Stomach (tissue), 8 donors: ENCODE measurements at regions not wholly inside any gene's neighbourhood (a gene's known extent, or its start where the extent isn't known, plus 50 kb on each side); places are given as distances from the start of the nearest gene placed in this dataset.
"Not testable (repeated sequence)": the region's sequence is repeated elsewhere in the genome, so short reads cannot be mapped to it uniquely, and the experiment has no call there.

Source experiments
- DNase-seq, 2 donors: peaks; one replicate each; pipeline versions ENCODE4 v3.0.0 to v3.0.0-alpha.2; 2013 to 2019
- H3K27ac ChIP-seq, 5 donors: fragments of 200-600 bp in 4 of 5; sonication (generic) in 4 of 5; one replicate each; pipeline ENCODE4 v1.5.1; 2013 to 2019; ENCODE audit warnings: mild to moderate bottlenecking in 1 of 5, moderate library complexity in 1 of 5
- H3K27me3 ChIP-seq, 3 donors: fragments of 200-600 bp; sonication (generic); one replicate each; pipeline ENCODE4 v1.5.1; 2017 to 2019; ENCODE audit warnings: mixed run types in 1 of 3
- H3K36me3 ChIP-seq, 4 donors: fragments of 200-600 bp; sonication (generic); 1 replicate in 3 of 4; 2 replicates in 1 of 4; pipeline ENCODE4 v1.5.1; 2016 to 2019
- H3K4me1 ChIP-seq, 4 donors: fragments of 200-600 bp; sonication (generic); one replicate each; pipeline ENCODE4 v1.5.1; 2016 to 2019
- H3K4me3 ChIP-seq, 4 donors: fragments of 200-600 bp; sonication (generic) in 3 of 4; one replicate each; pipeline ENCODE4 v1.5.1; 2016 to 2019; ENCODE audit warnings: mild to moderate bottlenecking in 1 of 4
- H3K9me3 ChIP-seq, 4 donors: fragments of 200-600 bp; sonication (generic); one replicate each; pipeline ENCODE4 v1.5.1; 2016 to 2019
- EP300 ChIP-seq: sonication (generic); formaldehyde crosslinking; IDR thresholded peaks from one replicate; pipeline ENCODE4 v1.6.1; 2017; ENCODE audit warnings: antibody characterized with exemption
- POLR2A ChIP-seq, 4 donors: fragments of 450-650 bp; IDR thresholded peaks; one replicate each; pipeline ENCODE4 v1.6.1; 2016; ENCODE audit warnings: antibody characterized with exemption in 4 of 4, control low read depth in 2 of 4, mild to moderate bottlenecking in 1 of 4, moderate library complexity in 1 of 4
- POLR2AphosphoS5 ChIP-seq, 3 donors: sonication (generic); formaldehyde crosslinking; IDR thresholded peaks; one replicate each; pipeline ENCODE4 v1.6.1; 2016; ENCODE audit warnings: antibody characterized with exemption in 3 of 3
- WGBS, 5 donors: extraction: QIAGEN DNeasy Blood & Tissue Kit in 3 of 5; methylation state at CpG; one replicate each; pipeline versions ENCODE4 v1.1.5 to v1.1.7; 2013 to 2018; 5-methylcytosine and 5-hydroxymethylcytosine counted together
- intact Hi-C: fragments of 100-400 bp; cut with DNase I; formaldehyde crosslinking; loops from one replicate; pipeline ENCODE4 v1.15.1; 2023; ENCODE audit warnings: low total_unique reads
- TF ChIP-seq, protein P1 (sequence below), 7 experiments: fragments of 450-650 bp in 4 of 7; fragments of 200-600 bp in 3 of 7; sonication (generic) in 3 of 7; IDR thresholded peaks; one replicate each; pipeline ENCODE4 v1.5.1; 2016 to 2019; ENCODE audit warnings: antibody characterized with exemption in 7 of 7, control low read depth in 2 of 7, mild to moderate bottlenecking in 1 of 7
- donor health status: healthy with polysubstance abuse.
- donor health status: Bipolar disorder and iron deficiency.
- donor health status: healthy.

DNA sequence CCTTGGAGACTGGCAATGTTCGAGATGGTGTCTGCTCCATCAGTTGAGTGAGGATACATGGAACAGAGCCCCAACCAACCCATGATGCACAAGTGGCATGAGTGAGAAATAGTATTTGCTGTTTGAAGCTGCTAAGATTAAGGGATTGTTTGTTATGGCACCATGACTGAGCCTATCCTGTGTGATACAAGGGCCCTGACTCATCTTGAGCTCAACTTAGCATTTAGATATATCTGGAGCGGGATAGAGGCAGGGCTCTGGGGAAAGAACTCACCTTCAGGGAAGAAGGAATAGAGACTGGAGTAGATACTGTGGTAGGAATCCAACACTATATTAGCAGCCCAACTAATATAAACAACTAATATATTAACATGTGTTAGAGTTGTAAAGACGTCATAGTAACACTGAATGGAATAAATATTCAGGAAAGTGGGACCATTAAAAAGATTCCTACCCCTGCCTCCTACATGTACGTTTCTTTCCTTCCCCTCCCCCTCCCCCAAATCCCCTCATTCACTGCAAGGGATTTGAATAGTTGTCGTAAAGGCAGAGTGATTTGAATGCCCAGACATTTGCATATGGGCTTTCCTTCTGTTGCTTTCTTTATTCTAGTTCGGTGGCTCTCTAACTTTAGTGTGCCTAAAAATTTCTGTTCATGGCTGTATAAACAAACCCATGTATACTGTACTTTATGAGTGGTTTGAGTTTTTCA is 106.6 kb upstream of the POU3F1 start:
- DNase-seq, result no peak
- Histone ChIP-seq H3K9me3 (peaks cover 0 to 17% (median 10%) of the 10 kb centered on the region in 4 donors), H3K4me3 (no peak overlapping the region), H3K4me1 (no peaks in the 10 kb centered on the region), H3K36me3 (no peaks in the 10 kb centered on the region), H3K27ac (no peak overlapping the region), H3K27me3 (peaks cover 0 to 11% (median 0%) of the 10 kb centered on the region in 3 donors)
- 42 to 51% (median 46%) methylated on average over 6 of the region's 6 CpGs for WGBS, 5 donors
- TF ChIP-seq, protein P1, sequence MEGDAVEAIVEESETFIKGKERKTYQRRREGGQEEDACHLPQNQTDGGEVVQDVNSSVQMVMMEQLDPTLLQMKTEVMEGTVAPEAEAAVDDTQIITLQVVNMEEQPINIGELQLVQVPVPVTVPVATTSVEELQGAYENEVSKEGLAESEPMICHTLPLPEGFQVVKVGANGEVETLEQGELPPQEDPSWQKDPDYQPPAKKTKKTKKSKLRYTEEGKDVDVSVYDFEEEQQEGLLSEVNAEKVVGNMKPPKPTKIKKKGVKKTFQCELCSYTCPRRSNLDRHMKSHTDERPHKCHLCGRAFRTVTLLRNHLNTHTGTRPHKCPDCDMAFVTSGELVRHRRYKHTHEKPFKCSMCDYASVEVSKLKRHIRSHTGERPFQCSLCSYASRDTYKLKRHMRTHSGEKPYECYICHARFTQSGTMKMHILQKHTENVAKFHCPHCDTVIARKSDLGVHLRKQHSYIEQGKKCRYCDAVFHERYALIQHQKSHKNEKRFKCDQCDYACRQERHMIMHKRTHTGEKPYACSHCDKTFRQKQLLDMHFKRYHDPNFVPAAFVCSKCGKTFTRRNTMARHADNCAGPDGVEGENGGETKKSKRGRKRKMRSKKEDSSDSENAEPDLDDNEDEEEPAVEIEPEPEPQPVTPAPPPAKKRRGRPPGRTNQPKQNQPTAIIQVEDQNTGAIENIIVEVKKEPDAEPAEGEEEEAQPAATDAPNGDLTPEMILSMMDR (IDR thresholded peaks at IDR 0.05), result no peak
- TF ChIP-seq POLR2AphosphoS5 (IDR thresholded peaks at IDR 0.05), result no peak
- TF ChIP-seq POLR2A (IDR thresholded peaks at IDR 0.05), result no peak
- TF ChIP-seq EP300, result no peak
- intact Hi-C loops, result no loop called here

DNA sequence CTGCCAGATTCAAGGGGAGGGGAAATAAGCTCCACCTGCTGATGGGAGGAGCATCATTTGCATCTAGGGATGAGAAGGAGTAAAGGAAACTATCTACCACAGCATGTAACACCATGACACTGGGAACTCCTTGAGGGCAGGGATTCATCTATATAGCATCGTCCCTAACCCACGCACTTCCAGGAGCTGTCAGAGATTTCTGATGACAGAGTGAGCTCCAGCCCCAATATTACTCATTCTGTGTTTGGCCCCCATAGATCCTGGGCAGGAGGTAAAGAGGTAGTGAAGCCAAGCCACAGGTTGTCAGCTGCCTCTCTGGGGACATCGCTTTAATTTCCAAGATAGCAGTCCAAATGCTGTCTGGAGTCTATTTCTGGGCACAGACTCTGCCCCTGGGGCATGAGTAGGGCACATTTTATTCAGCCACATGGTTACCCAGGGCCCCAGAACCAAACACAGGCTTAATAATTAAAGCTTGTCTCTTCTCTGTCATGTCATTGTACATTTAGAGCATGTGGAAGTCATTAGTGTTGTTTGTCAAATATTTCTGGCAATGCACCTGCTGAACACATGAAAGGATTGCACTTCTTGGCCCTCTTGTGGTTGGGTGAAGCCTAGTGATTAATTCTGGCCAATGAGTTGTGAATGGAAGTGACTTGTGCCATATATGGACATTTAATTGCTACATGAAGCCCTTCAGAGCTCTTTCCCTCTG is 105.9 kb upstream of the POU3F1 start:
- H3K27ac ChIP-seq, result no peak overlapping the region
- H3K9me3 ChIP-seq, result peaks cover 0 to 17% (median 10%) of the 10 kb centered on the region in 4 donors
- H3K4me1 ChIP-seq, result no peaks in the 10 kb centered on the region
- peaks cover 0 to 11% (median 0%) of the 10 kb centered on the region in 3 donors for H3K27me3 ChIP-seq
- peak in 1 of 2 donors; percentile 50 for DNase-seq
- TF ChIP-seq, protein P1 (IDR thresholded peaks at IDR 0.05), result no peak
- no peak for TF ChIP-seq EP300
- TF ChIP-seq POLR2AphosphoS5 (IDR thresholded peaks at IDR 0.05), result no peak
- TF ChIP-seq POLR2A (IDR thresholded peaks at IDR 0.05), result no peak
- 87 to 95% (median 90%) methylated on average over 3 of the region's 3 CpGs for WGBS, 5 donors
- H3K4me3 ChIP-seq, result no peak overlapping the region
- intact Hi-C loops, result no loop called here
- no peaks in the 10 kb centered on the region for H3K36me3 ChIP-seq

DNA sequence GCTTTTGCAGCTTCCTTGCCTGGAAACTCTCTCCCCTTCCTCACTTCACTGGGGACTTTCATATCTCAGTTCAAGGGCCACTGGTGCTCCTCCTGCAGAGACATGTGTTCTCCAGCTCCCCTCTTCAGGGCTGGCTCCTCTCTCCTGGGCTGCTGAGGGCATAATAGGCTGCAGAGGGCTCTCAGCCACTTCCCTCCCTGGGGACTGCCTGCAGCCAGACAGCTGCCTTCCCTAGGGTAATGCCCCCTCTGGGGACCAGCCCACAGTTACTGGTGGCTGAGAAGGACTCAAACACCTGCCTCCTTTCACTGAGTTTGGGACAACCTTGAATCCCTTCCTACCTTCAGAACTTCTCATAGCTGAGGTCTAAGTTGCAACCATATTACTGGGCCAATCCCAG is 104.8 kb upstream of the POU3F1 start:
- Histone ChIP-seq H3K36me3 (no peaks in the 10 kb centered on the region), H3K4me3 (no peak overlapping the region), H3K9me3 (peaks cover 0 to 20% (median 14%) of the 10 kb centered on the region in 4 donors), H3K27me3 (peaks cover 0 to 11% (median 0%) of the 10 kb centered on the region in 3 donors), H3K27ac (no peak overlapping the region), H3K4me1 (no peaks in the 10 kb centered on the region)
- TF ChIP-seq POLR2AphosphoS5 (IDR thresholded peaks at IDR 0.05), result no peak
- TF ChIP-seq, protein P1 (IDR thresholded peaks at IDR 0.05), result no peak
- TF ChIP-seq EP300, result no peak
- TF ChIP-seq POLR2A (IDR thresholded peaks at IDR 0.05), result no peak
- intact Hi-C loops, result no loop called here
- DNase-seq, result no peak

DNA sequence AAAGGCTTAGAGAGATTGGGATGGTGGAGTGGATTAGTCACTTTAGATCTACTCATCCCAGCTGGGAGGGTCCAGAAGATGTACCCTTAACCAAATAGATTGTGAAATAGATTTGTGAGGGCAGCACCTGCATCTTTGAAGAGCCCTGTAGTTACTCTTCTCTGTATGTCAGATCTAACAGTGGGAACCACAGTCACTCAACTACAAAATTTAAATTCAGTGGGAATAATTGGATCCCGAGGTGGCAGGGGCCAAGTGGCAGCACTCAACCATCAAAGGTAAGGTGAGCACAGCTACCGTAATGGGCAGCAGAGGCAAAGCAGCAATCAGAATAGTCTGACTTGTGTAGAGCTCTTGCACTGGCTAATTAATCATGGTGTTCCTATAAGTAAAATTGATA is 99.5 kb upstream of the POU3F1 start:
- Histone ChIP-seq H3K9me3 (peaks cover 5 to 19% (median 15%) of the 10 kb centered on the region in 4 donors), H3K27me3 (peaks cover 0 to 32% (median 2%) of the 10 kb centered on the region in 3 donors)
- H3K4me3 ChIP-seq, H3K36me3 ChIP-seq, intact Hi-C loops, DNase-seq, H3K4me1 ChIP-seq, H3K27ac ChIP-seq: not testable (repeated sequence)
- 67 to 78% (median 73%) methylated on average over 2 of the region's 2 CpGs for WGBS, 5 donors
